B cell (primary cell): ENCODE measurements at regions not wholly inside any gene's neighbourhood (a gene's known extent, or its start where the extent isn't known, plus 50 kb on each side); places are given as distances from the start of the nearest gene placed in this dataset.

Source experiments
- CTCF ChIP-seq: fragments of 200-600 bp; IDR thresholded peaks from one replicate; pipeline ENCODE4 v1.8.0; 2022; ENCODE audit warnings: antibody characterized with exemption, mild to moderate bottlenecking
- EZH2 ChIP-seq: IDR thresholded peaks from 2 replicates; pipeline ENCODE4 v1.6.1; 2012; ENCODE audit warnings: borderline replicate concordance, low read depth, mild to moderate bottlenecking, moderate library complexity, low read length; ENCODE audit not compliant: insufficient read depth, poor library complexity, severe bottlenecking

GRCh38 chr9:24846248-24846912, 300.7 kb upstream of the IZUMO3 start:
- TF ChIP-seq CTCF (no peak), EZH2 (no peak)
